ENCODE measurements at regions not wholly inside any gene's neighbourhood (a gene's known extent, or its start where the extent isn't known, plus 50 kb on each side); places are given as distances from the start of the nearest gene placed in this dataset.

DNA sequence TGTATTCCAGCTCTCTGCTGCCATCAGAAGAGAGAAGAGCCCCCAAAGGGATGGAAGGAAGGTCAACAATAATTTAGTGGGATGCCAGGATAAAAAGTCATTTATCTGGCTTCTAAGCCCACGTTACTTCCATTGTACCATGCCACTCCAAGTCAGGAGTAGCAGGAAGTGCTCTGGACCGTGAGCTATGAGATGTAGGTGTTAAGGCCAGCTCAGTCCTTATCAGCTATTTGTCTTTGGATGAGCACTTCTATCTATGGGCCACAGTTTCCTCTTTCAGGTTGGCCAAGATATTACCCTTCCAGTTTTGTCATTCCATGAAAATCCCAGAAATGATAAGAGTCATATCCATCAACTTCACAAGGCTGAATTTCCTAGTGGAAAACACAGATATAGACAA lies 119.4 kb upstream of the CACUL1 start (continued):
- TF ChIP-seq, protein P1, sequence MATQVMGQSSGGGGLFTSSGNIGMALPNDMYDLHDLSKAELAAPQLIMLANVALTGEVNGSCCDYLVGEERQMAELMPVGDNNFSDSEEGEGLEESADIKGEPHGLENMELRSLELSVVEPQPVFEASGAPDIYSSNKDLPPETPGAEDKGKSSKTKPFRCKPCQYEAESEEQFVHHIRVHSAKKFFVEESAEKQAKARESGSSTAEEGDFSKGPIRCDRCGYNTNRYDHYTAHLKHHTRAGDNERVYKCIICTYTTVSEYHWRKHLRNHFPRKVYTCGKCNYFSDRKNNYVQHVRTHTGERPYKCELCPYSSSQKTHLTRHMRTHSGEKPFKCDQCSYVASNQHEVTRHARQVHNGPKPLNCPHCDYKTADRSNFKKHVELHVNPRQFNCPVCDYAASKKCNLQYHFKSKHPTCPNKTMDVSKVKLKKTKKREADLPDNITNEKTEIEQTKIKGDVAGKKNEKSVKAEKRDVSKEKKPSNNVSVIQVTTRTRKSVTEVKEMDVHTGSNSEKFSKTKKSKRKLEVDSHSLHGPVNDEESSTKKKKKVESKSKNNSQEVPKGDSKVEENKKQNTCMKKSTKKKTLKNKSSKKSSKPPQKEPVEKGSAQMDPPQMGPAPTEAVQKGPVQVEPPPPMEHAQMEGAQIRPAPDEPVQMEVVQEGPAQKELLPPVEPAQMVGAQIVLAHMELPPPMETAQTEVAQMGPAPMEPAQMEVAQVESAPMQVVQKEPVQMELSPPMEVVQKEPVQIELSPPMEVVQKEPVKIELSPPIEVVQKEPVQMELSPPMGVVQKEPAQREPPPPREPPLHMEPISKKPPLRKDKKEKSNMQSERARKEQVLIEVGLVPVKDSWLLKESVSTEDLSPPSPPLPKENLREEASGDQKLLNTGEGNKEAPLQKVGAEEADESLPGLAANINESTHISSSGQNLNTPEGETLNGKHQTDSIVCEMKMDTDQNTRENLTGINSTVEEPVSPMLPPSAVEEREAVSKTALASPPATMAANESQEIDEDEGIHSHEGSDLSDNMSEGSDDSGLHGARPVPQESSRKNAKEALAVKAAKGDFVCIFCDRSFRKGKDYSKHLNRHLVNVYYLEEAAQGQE (IDR thresholded peaks at IDR 0.05; ENCODE audit: low read depth) = no peak
- TF ChIP-seq EGR1 (IDR thresholded peaks at IDR 0.05; ENCODE audit: low read depth) (no peak), POLR2AphosphoS5 (IDR thresholded peaks at IDR 0.05; ENCODE audit: low read depth, low read length) (no peak), SIN3A (IDR thresholded peaks at IDR 0.05; ENCODE audit: low read depth) (no peak), ZFX (IDR thresholded peaks at IDR 0.05) (no peak), RAD21 (IDR thresholded peaks at IDR 0.05; ENCODE audit: low read depth) (no peak), POLR2A (IDR thresholded peaks at IDR 0.05; ENCODE audit: borderline replicate concordance, extremely low read depth, insufficient read depth, insufficient read length) (no peak), JUND (IDR thresholded peaks at IDR 0.05) (no peak), ELF1 (IDR thresholded peaks at IDR 0.05; ENCODE audit: borderline replicate concordance, low read depth) (no peak)
- TF ChIP-seq, protein P2, sequence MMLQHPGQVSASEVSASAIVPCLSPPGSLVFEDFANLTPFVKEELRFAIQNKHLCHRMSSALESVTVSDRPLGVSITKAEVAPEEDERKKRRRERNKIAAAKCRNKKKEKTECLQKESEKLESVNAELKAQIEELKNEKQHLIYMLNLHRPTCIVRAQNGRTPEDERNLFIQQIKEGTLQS (IDR thresholded peaks at IDR 0.05) = no peak
- TF ChIP-seq, protein P3, sequence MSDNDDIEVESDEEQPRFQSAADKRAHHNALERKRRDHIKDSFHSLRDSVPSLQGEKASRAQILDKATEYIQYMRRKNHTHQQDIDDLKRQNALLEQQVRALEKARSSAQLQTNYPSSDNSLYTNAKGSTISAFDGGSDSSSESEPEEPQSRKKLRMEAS (IDR thresholded peaks at IDR 0.05) = no peak

DNA sequence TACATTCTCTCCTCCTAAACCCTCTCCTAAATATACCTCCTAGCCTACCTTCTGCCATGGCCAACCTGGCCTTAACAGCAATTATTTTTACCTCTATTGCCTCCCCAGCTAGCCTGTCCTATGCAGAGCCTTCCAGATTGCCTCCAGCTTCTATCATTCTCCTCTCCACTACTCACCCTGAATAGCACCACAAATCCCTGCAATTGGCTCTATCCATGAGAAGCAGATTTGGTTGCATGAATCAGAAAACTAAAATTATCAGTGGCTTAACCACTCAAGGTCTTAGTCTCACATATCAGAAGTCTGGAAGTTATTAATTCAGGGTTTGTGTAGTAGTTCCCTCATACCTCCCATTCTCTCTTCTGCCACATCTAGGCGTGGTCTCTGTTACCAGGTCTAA lies 120.3 kb upstream of the CACUL1 start:
- Histone ChIP-seq H3K27ac (ENCODE audit: low read depth, low read length) (no peak overlapping the region), H3K9ac (ENCODE audit: low read length) (no peak overlapping the region), H4K20me1 (ENCODE audit: insufficient read depth) (no peaks in the 10 kb centered on the region), H3K4me3 (replicated peaks in 1 of 2; ENCODE audit: low read depth in 1 of 2, low read length in 2 of 2) (no peak overlapping the region), H2AFZ (ENCODE audit: low read depth, low read length, poor library complexity, severe bottlenecking) (no peak overlapping the region), H3K36me3 (ENCODE audit: control insufficient read depth in 1 of 2, insufficient read depth in 2 of 2, low read length in 2 of 2) (no peaks in the 10 kb centered on the region), H3K79me2 (ENCODE audit: insufficient read depth, low read length) (no peaks in the 10 kb centered on the region), H3K9me2 (ENCODE audit: insufficient read depth) (peaks cover 2% of the 10 kb centered on the region; the same call in 1 of the 2 replicates), H3K27me3 (ENCODE audit: insufficient read depth, low read length) (no peaks in the 10 kb centered on the region), H3K4me2 (ENCODE audit: low read length) (no peak overlapping the region), H3K4me1 (ENCODE audit: control insufficient read depth in 1 of 2, insufficient read depth in 2 of 2, low read length in 2 of 2) (peaks cover 9 to 10% of the 10 kb centered on the region in 2 experiments), H3K9me3 (ENCODE audit: control insufficient read depth in 1 of 2, insufficient read depth in 1 of 2, low read depth in 1 of 2, low read length in 2 of 2) (no peaks in the 10 kb centered on the region)
- DNase-seq (ENCODE audit: low read depth, low spot score) (no peak), ATAC-seq (no peak)
- RAD21 ChIA-PET (ENCODE audit: low non-redundant PET in 1 of 2, low total read pairs in 2 of 2, uncharacterized antibody in 2 of 2, unreplicated experiment in 2 of 2) = no interaction called here
- intact Hi-C loops (cut with micrococcal nuclease) = no loop called here
- no TSS peak for BruUV-seq (replicated peaks)
- TF ChIP-seq FOSL1 (IDR thresholded peaks at IDR 0.05; ENCODE audit: low read depth) = no peak
- no peak for TF ChIP-seq ZNF274 (IDR thresholded peaks at IDR 0.05; ENCODE audit: low read depth, low read length)
- TF ChIP-seq, protein P4, sequence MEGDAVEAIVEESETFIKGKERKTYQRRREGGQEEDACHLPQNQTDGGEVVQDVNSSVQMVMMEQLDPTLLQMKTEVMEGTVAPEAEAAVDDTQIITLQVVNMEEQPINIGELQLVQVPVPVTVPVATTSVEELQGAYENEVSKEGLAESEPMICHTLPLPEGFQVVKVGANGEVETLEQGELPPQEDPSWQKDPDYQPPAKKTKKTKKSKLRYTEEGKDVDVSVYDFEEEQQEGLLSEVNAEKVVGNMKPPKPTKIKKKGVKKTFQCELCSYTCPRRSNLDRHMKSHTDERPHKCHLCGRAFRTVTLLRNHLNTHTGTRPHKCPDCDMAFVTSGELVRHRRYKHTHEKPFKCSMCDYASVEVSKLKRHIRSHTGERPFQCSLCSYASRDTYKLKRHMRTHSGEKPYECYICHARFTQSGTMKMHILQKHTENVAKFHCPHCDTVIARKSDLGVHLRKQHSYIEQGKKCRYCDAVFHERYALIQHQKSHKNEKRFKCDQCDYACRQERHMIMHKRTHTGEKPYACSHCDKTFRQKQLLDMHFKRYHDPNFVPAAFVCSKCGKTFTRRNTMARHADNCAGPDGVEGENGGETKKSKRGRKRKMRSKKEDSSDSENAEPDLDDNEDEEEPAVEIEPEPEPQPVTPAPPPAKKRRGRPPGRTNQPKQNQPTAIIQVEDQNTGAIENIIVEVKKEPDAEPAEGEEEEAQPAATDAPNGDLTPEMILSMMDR (IDR thresholded peaks at IDR 0.05 in 2 of 3, conservative IDR thresholded peaks at IDR 0.05 in 1 of 3; ENCODE audit: borderline replicate concordance in 1 of 3, insufficient read depth in 1 of 3, low read depth in 2 of 3, low read length in 2 of 3) = no peak
- TF ChIP-seq, protein P1 (IDR thresholded peaks at IDR 0.05; ENCODE audit: low read depth) = no peak
- TF ChIP-seq ZFX (IDR thresholded peaks at IDR 0.05) = no peak
- TF ChIP-seq POLR2AphosphoS5 (IDR thresholded peaks at IDR 0.05; ENCODE audit: low read depth, low read length) = no peak
- TF ChIP-seq, protein P2 (IDR thresholded peaks at IDR 0.05) = no peak
- POLR2A ChIA-PET = no interaction called here
- CTCF ChIA-PET = no interaction called here

All from HCT116 (cell line).